GM19372 (cell line): ENCODE measurements at regions not wholly inside any gene's neighbourhood (a gene's known extent, or its start where the extent isn't known, plus 50 kb on each side); places are given as distances from the start of the nearest gene placed in this dataset.
"Not testable (repeated sequence)": the region's sequence is repeated elsewhere in the genome, so short reads cannot be mapped to it uniquely, and the experiment has no call there.

ENCODE experiments used
- ATAC-seq: cut with Tn5 transposase; IDR thresholded peaks from one replicate; pipeline ENCODE4 v1.9.1; 2021; ENCODE audit warnings: mild to moderate bottlenecking, low read depth, moderate library complexity; ENCODE audit not compliant: unreplicated experiment

DNA sequence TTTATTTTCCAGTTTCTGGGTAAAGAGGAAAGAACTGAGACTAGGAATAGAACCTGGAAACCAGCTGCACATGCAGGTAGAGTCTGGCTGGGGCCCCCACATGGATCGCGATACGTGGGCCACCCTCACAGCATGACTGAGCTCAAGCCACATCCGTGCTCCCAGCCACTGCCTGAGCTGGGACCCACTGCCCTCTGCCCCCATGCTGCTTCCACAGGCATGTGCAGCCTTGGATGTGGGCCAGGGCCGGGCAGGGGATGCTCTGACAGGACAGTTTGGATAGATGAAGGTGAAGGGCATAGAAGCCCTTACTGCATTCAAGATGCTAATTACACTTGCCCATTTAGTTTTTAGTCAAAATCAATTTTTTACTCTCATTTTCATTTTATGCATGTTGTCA lies 321.2 kb downstream of the DCDC2C start:
- no peak for ATAC-seq

- no peak for ATAC-seq
Measured at GRCh38 chr2:4029081-4029480, 325.7 kb downstream of the DCDC2C start.

DNA sequence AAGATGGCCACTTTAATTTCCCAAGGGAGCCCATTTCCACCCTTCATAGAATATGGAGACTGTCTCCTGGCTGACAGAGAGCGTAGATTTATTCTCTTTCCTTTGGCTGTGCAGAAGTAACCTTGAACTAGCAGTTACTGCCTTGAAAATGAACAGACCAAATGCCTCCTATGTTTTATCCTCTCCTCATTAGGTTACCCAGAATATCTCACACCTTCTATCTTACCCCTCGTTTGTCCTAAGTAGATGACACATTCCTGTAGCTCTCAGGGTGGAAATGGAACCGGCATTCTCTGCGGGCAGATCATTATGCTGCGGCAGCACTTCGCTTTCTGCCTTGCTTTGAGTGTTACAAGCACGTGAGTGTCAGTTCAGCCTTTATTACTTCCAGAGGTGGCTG lies 336.5 kb downstream of the DCDC2C start:
- ATAC-seq = no peak

GRCh38 chr2:4047961-4048891 lies 344.9 kb downstream of the DCDC2C start:
- no peak for ATAC-seq

- no peak for ATAC-seq
Measured at GRCh38 chr2:4049463-4049862, 346.1 kb downstream of the DCDC2C start.

- ATAC-seq = no peak
Measured at GRCh38 chr2:4053769-4054493, 350.6 kb downstream of the DCDC2C start.

DNA sequence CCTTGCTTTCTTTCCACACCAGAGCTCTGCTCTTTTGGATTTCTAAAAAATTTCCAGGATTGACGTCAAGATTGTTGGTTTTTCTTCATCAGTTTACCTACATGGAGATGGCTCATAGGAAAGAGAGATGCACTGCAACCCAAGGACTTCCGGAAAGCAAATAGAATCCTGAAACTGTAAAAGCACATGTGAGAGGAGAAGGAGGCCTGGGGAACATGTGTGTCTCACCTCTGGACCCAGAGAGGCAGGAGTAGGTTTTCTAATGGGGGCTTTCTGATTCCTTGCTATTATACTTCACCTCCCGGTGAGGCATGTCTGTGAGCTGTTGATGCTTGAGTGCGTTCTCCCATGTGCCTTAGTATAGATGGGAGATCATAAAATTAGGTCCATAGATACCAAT lies 362.8 kb downstream of the DCDC2C start:
- ATAC-seq = no peak

DNA sequence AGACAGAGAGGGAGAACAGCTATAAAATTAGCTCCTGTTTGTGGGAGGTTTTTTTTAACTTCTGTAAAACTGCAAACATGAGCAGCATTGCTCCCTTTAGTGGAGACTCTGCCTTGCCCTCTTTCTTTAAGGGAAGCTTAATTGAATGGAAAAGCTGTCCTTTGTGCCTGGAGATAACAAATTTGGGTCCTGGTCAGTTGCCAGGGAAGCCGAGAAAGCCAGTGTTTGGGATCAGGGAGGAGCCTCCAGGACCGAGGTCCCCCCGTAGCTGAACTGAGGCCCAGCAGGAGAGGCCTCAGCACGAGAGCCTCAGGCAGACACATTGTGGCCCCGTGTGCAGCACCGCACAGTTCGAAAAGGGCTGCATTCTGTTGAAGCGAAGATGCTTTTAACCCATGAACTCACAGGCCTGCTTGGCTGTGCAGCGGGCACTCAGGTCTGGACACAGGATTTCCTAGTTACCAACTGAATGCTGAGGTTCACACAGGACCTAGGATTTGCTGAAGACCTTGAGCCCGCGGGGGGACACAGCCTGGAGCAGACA lies 369.7 kb downstream of the DCDC2C start:
- no peak for ATAC-seq

DNA sequence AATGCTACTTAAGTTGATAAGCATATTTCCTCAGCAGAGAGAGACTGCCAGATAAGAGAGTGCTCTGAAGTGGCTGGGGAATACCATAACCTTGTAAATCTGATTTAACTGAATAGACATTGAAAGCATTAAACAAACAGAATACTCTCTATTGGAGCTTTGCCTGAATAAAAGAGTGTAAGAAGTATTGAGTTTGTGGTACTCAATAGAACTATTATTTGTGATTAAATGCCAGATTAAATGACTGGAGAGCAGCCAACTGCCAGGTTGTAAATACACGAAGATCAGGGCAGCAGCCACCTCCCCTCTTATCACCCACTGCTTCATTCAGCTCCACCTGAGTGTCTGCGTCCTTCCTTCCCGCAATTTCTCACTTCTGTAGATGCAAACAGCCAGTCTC lies 373.6 kb downstream of the DCDC2C start:
- ATAC-seq = no peak

GRCh38 chr2:4085186-4085585 lies 381.8 kb downstream of the DCDC2C start:
- no peak for ATAC-seq

- ATAC-seq = no peak
Measured at GRCh38 chr2:4090668-4091630, 387.6 kb downstream of the DCDC2C start.

- ATAC-seq = no peak
Measured at GRCh38 chr2:4091869-4092268, 388.5 kb downstream of the DCDC2C start.

GRCh38 chr2:4094743-4095142 lies 391.4 kb downstream of the DCDC2C start:
- ATAC-seq = no peak

DNA sequence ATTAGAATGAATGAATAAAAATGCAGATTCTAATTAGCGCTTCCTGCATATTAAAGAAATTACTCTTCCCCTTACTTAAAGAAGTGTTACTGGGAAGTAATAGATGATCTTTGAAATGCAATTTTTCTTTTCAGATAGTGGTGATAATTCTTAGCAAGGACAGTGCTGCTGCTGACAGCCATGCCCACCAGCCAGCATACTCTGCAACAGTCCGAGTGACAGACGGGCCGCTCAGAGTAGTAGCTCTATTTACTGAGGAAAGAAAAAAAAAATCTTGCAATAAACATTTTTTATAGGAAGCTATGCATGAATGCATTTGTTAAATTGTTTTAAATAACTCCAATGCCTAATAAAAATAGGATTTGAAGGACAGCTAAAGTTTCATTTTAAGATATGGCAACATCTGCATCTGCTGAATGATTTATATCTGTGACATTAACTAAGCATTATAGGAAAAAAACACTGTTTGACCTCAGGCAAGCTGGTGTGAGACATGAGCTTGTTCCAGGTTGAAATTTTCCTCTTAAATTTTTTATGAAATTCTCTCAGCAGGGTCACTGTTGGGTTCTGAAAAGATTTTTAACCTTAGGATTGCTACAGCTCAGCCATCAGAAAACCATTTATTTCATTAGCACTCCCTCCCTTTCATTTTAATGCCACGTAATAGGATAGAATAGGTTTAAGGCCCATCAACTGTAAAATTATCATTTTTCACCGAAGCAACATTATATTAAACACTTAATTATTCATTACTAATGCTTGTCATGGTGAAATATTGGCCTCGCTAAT lies 393.8 kb downstream of the DCDC2C start:
- no peak for ATAC-seq

GRCh38 chr2:4098137-4098536 lies 394.8 kb downstream of the DCDC2C start:
- no peak for ATAC-seq

GRCh38 chr2:4101936-4102335 lies 398.6 kb downstream of the DCDC2C start:
- no peak for ATAC-seq

DNA sequence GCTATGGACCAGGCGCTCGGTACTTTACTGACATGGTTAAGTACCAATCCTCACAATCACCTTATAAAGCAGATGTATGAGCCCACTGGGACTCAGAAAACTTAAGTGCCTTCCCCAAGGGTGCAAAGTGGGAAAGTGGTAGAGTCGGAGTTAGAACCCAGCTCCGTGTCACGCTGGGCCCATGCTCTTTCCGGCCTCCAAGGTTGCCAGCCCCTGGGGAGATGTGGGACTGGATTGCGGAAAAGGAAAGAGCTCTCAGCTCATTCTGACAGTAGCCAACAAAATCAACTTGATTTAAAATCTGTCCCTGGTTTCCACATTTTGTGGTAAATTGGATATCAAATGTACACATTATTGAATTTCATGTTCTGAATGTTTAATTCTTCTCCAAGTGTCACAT lies 403.8 kb downstream of the DCDC2C start:
- no peak for ATAC-seq

DNA sequence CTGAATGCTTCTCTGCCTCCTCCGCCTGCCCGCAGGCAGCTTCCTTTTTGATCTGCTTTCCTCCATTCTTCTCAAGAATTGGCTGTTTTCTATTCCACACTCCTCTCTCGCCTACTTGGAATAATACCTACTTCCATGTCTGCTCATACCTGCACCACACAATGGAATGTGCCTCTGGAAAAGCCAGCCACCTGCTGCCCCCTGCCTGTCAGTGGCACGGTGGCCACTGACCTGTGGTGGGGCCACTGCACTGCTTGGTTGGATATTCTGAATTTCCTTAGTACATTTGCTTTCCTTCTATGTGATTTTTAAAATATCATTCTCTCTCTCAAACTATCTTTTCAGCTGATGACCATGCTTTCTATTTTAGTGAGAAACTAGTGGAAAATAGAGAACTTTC lies 406.9 kb downstream of the DCDC2C start:
- no peak for ATAC-seq

- ATAC-seq = not testable (repeated sequence)
Measured at GRCh38 chr2:4115435-4115834, 412.1 kb downstream of the DCDC2C start.

DNA sequence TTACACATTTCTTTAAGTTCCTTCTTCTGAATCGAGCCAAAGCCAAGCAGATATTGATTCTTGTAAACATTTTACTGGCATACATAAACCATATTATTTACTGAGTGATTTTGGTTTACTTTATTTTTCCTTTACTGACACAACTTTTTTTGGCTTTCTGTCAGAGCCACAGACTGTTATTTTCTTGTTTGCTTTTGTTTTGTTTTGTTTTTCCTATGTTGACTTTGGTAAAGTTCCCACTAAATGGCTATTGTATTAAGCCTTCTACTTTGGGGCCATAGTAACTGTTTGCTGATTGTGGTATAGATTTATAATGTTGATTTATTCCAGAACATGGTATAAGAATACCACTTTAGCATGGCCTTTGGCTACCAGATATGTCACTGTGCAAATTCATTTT lies 419.4 kb downstream of the DCDC2C start:
- ATAC-seq = no peak
